ENCODE measurements at regions not wholly inside any gene's neighbourhood (a gene's known extent, or its start where the extent isn't known, plus 50 kb on each side); places are given as distances from the start of the nearest gene placed in this dataset.

DNA sequence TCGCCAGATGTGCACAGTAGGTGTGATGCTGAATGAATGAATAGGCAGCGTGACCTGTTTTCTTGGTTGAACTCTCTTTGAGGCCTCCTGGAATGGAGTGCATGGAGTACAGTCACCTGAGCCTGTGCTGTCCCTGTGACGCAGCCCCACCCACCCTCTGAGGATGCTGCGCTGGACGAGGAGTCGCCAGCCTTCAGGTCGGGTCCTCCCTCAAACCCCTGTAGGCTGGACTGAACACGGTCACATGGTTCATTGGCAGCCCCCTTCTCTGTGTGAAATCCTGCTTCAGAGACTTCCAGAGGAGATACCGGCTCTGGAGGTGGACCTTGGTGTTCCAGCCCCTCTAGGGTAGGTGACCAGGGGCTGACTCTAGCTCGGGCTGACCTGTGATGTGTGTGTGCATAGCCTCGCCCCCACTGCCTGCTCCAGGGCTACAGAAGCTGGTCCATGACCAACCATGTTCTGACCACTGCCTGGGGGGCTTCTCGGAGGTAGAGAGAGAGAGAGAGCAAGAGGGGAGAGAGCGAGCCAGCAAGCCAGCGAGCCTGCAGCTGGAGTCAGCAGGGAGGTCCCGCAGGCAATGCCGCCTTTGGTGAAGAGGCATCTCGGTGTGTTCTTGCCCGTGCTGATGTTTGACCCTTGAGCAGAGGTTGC is 158.0 kb upstream of the RTL1 start:
- TF ChIP-seq, protein P1, sequence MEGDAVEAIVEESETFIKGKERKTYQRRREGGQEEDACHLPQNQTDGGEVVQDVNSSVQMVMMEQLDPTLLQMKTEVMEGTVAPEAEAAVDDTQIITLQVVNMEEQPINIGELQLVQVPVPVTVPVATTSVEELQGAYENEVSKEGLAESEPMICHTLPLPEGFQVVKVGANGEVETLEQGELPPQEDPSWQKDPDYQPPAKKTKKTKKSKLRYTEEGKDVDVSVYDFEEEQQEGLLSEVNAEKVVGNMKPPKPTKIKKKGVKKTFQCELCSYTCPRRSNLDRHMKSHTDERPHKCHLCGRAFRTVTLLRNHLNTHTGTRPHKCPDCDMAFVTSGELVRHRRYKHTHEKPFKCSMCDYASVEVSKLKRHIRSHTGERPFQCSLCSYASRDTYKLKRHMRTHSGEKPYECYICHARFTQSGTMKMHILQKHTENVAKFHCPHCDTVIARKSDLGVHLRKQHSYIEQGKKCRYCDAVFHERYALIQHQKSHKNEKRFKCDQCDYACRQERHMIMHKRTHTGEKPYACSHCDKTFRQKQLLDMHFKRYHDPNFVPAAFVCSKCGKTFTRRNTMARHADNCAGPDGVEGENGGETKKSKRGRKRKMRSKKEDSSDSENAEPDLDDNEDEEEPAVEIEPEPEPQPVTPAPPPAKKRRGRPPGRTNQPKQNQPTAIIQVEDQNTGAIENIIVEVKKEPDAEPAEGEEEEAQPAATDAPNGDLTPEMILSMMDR (IDR thresholded peaks at IDR 0.05; ENCODE audit: insufficient read depth, low read length, severe bottlenecking) = no peak
- Histone ChIP-seq H3K4me3 (ENCODE audit: low read depth, low read length) (no peak overlapping the region), H3K36me3 (ENCODE audit: control insufficient read depth, insufficient read depth, low read length) (no peaks in the 10 kb centered on the region), H3K27me3 (ENCODE audit: control insufficient read depth, insufficient read depth, low read length) (no peaks in the 10 kb centered on the region)
- DNase-seq (ENCODE audit: low read depth) (no peak), FAIRE-seq (no peak)

GRCh38 chr14:101062065-101062450 is 158.5 kb upstream of the RTL1 start:
- no peak for DNase-seq (ENCODE audit: low read depth)
- TF ChIP-seq, protein P1 (IDR thresholded peaks at IDR 0.05; ENCODE audit: insufficient read depth, low read length, severe bottlenecking) = no peak
- no peak for FAIRE-seq
- H3K36me3 ChIP-seq (ENCODE audit: control insufficient read depth, insufficient read depth, low read length) = no peaks in the 10 kb centered on the region
- no peaks in the 10 kb centered on the region for H3K27me3 ChIP-seq (ENCODE audit: control insufficient read depth, insufficient read depth, low read length)
- no peak overlapping the region for H3K4me3 ChIP-seq (ENCODE audit: low read depth, low read length)

DNA sequence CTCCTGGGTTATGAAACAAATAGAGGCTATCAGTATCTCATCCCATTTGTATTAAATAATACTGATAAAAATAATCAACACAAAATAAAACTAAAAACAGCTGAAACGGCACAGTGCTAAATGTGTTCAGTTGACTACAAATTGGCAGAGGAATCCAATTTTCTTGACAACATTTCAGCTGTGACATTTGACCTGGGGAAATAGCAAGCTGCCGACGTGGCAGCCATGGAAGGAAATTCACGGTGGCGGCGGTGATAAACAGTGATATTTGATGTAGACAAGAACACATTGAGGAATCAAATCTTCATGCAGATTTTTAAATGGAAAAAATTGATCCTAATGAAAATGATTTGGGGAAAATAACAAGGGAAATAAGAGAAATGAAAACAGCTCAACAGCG is 159.1 kb upstream of the RTL1 start:
- no peak for DNase-seq (ENCODE audit: low read depth)
- Histone ChIP-seq H3K36me3 (ENCODE audit: control insufficient read depth, insufficient read depth, low read length) (no peaks in the 10 kb centered on the region), H3K4me3 (ENCODE audit: low read depth, low read length) (no peak overlapping the region), H3K27me3 (ENCODE audit: control insufficient read depth, insufficient read depth, low read length) (no peaks in the 10 kb centered on the region)
- TF ChIP-seq, protein P1 (IDR thresholded peaks at IDR 0.05; ENCODE audit: insufficient read depth, low read length, severe bottlenecking) = no peak
- no peak for FAIRE-seq

GRCh38 chr14:101063121-101063520 is 159.6 kb upstream of the RTL1 start:
- Histone ChIP-seq H3K4me3 (ENCODE audit: low read depth, low read length) (no peak overlapping the region), H3K27me3 (ENCODE audit: control insufficient read depth, insufficient read depth, low read length) (no peaks in the 10 kb centered on the region), H3K36me3 (ENCODE audit: control insufficient read depth, insufficient read depth, low read length) (no peaks in the 10 kb centered on the region)
- FAIRE-seq (no peak), DNase-seq (ENCODE audit: low read depth) (no peak)
- TF ChIP-seq, protein P1 (IDR thresholded peaks at IDR 0.05; ENCODE audit: insufficient read depth, low read length, severe bottlenecking) = no peak

- H3K4me3 ChIP-seq (ENCODE audit: low read depth, low read length) = no peak overlapping the region
- FAIRE-seq (no peak), DNase-seq (ENCODE audit: low read depth) (no peak)
- no peaks in the 10 kb centered on the region for H3K27me3 ChIP-seq (ENCODE audit: control insufficient read depth, insufficient read depth, low read length)
- no peaks in the 10 kb centered on the region for H3K36me3 ChIP-seq (ENCODE audit: control insufficient read depth, insufficient read depth, low read length)
- TF ChIP-seq, protein P1 (IDR thresholded peaks at IDR 0.05; ENCODE audit: insufficient read depth, low read length, severe bottlenecking) = no peak
Observed at GRCh38 chr14:101064121-101064661, 160.7 kb upstream of the RTL1 start.

DNA sequence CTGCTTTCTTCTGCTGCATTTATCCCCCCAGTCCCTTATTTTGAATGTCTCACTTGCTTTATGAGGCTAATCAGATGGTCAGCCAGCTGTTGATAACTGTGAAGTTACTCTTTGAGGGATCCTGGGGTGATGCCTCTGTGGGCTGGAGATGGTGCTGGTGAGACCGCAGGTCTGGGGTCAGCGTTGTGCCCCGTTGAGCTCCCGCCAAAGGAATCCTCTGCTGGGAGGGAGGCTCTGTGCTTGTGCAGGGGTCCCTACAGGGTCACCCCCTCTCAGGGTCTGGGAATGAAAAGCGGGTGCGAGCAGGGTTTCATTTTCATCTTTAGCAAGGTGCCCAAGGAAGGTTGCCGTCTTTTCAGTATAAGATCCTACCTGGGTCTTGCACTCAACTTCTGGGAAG is 161.2 kb upstream of the RTL1 start:
- TF ChIP-seq, protein P1 (IDR thresholded peaks at IDR 0.05; ENCODE audit: insufficient read depth, low read length, severe bottlenecking) = no peak
- no peak overlapping the region for H3K4me3 ChIP-seq (ENCODE audit: low read depth, low read length)
- no peaks in the 10 kb centered on the region for H3K27me3 ChIP-seq (ENCODE audit: control insufficient read depth, insufficient read depth, low read length)

More for the DNA sequence above, 161.2 kb upstream of the RTL1 start:
- H3K36me3 ChIP-seq (ENCODE audit: control insufficient read depth, insufficient read depth, low read length) = no peaks in the 10 kb centered on the region
- no peak for DNase-seq (ENCODE audit: low read depth)
- FAIRE-seq = no peak

All from bronchial epithelial cell (primary cell).